IMR-90 (cell line): ENCODE measurements at regions not wholly inside any gene's neighbourhood (a gene's known extent, or its start where the extent isn't known, plus 50 kb on each side); places are given as distances from the start of the nearest gene placed in this dataset.

Source experiments
- ATAC-seq: fragments of 200-7000 bp; cut with Tn5 transposase; 2 replicates; pipeline ENCODE4 v1.9.1; 2020; ENCODE audit warnings: low read depth, mild to moderate bottlenecking, moderate library complexity
- BruUV-seq: library from RNA; stranded (reverse); fragments of 400-500 nt; replicated peaks from 2 replicates; lab custom pipeline; 2021; lab: Mats Ljungman, UMichigan
- CTCF ChIA-PET: fragments of 300-600 bp; formaldehyde crosslinking; extraction: SDS; loops from one replicate; lab custom pipeline; 2021; ENCODE audit warnings: antibody characterized with exemption; lab: Yijun Ruan, JAX
- POLR2A ChIA-PET: fragments of 300-600 bp; sonication (Branson Sonifier 250); formaldehyde crosslinking; loops from one replicate; lab custom pipeline; 2022; ENCODE audit warnings: antibody characterized with exemption; ENCODE audit not compliant: unreplicated experiment; lab: Charles Lee
- DNase-seq: peaks from one replicate; pipeline ENCODE4 v3.0.0; 2013
- H2AFZ ChIP-seq: replicated peaks from 2 replicates; pipeline ENCODE3; 2013; ENCODE audit warnings: low read length, mild to moderate bottlenecking; ENCODE audit not compliant: poor library complexity
- H2AK5ac ChIP-seq: 2 replicates; pipeline ENCODE4 v1.6.1; 2013; ENCODE audit warnings: low read depth, low read length, inconsistent platforms
- H2AK9ac ChIP-seq: replicated peaks from 2 replicates; pipeline ENCODE3; 2013; ENCODE audit warnings: mild to moderate bottlenecking, low read depth, low read length, moderate library complexity; ENCODE audit not compliant: poor library complexity
- H2BK120ac ChIP-seq: 2 replicates; pipeline ENCODE4 v1.6.1; 2013; ENCODE audit warnings: low read depth, low read length, inconsistent platforms
- H2BK15ac ChIP-seq: 3 replicates; pipeline ENCODE4 v1.6.1; 2013; ENCODE audit warnings: low read depth, low read length, inconsistent platforms
- H2BK20ac ChIP-seq: 2 replicates; pipeline ENCODE4 v1.6.1; 2013; ENCODE audit warnings: low read depth, mild to moderate bottlenecking, inconsistent platforms, low read length, moderate library complexity
- H2BK5ac ChIP-seq: 2 replicates; pipeline ENCODE4 v1.6.1; 2013; ENCODE audit warnings: mild to moderate bottlenecking, low read depth, low read length, inconsistent platforms; ENCODE audit not compliant: poor library complexity, severe bottlenecking
- H3K14ac ChIP-seq: replicated peaks from 2 replicates; pipeline ENCODE4 v1.6.1; 2013; ENCODE audit warnings: low read depth, low read length, inconsistent platforms
- H3K18ac ChIP-seq: 2 replicates; pipeline ENCODE4 v1.6.1; 2013; ENCODE audit warnings: low read depth, low read length, control low read depth
- H3K23ac ChIP-seq: 2 replicates; pipeline ENCODE4 v1.6.1; 2013; ENCODE audit warnings: low read depth, low read length, inconsistent platforms
- H3K27ac ChIP-seq: 2 replicates; pipeline ENCODE4 v1.5.1; 2013; ENCODE audit warnings: mild to moderate bottlenecking, control low read depth, low read length; ENCODE audit not compliant: insufficient read depth
- H3K27me3 ChIP-seq: 2 replicates; pipeline ENCODE4 v1.6.1; 2013; ENCODE audit warnings: low read length; ENCODE audit not compliant: control insufficient read depth, insufficient read depth
- H3K36me3 ChIP-seq: 2 replicates; pipeline ENCODE4 v1.6.1; 2013; ENCODE audit warnings: low read length, mixed read lengths; ENCODE audit not compliant: control insufficient read depth, insufficient read depth
- H3K4ac ChIP-seq: 2 replicates; pipeline ENCODE4 v1.6.1; 2013; ENCODE audit warnings: low read depth, low read length, inconsistent platforms
- H3K4me1 ChIP-seq: 2 replicates; pipeline ENCODE4 v1.6.1; 2013; ENCODE audit warnings: low read length, mixed read lengths; ENCODE audit not compliant: control insufficient read depth, insufficient read depth
- H3K4me2 ChIP-seq: 2 replicates; pipeline ENCODE4 v1.6.1; 2013; ENCODE audit warnings: low read depth, mild to moderate bottlenecking, control low read depth, low read length, moderate library complexity
- H3K4me3 ChIP-seq: 2 replicates; pipeline ENCODE4 v1.5.1; 2013; ENCODE audit warnings: low read depth, mild to moderate bottlenecking, control low read depth, low read length, moderate library complexity; ENCODE audit not compliant: insufficient read depth
- H3K56ac ChIP-seq: 2 replicates; pipeline ENCODE4 v1.6.1; 2013; ENCODE audit warnings: low read length, inconsistent platforms; ENCODE audit not compliant: insufficient read depth; ENCODE audit errors: extremely low read depth
- H3K79me1 ChIP-seq, 2 experiments: 2 replicates each; pipeline ENCODE4 v1.6.1; 2013; ENCODE audit warnings: low read length in 2 of 2, inconsistent platforms in 1 of 2, low read depth in 1 of 2
- H3K9ac ChIP-seq: 2 replicates; pipeline ENCODE4 v1.6.1; 2013; ENCODE audit warnings: low read depth, low read length, control low read depth
- H3K9me1 ChIP-seq: 2 replicates; pipeline ENCODE4 v1.6.1; 2013; ENCODE audit warnings: low read length, inconsistent platforms; ENCODE audit not compliant: insufficient read depth
- H3K9me3 ChIP-seq: 2 replicates; pipeline ENCODE4 v1.6.1; 2013; ENCODE audit warnings: low read length; ENCODE audit not compliant: control insufficient read depth, insufficient read depth
- H4K20me1 ChIP-seq: 2 replicates; pipeline ENCODE4 v1.6.1; 2013; ENCODE audit warnings: low read length, inconsistent platforms; ENCODE audit not compliant: insufficient read depth
- H4K5ac ChIP-seq: 2 replicates; pipeline ENCODE4 v1.6.1; 2013; ENCODE audit warnings: mild to moderate bottlenecking, low read depth, low read length, control low read depth
- H4K8ac ChIP-seq, 2 experiments: 2 replicates each; pipeline ENCODE4 v1.6.1; 2013; ENCODE audit warnings: low read depth in 2 of 2, low read length in 2 of 2, control low read depth in 1 of 2, inconsistent platforms in 1 of 2
- H4K91ac ChIP-seq: 2 replicates; pipeline ENCODE4 v1.6.1; 2013; ENCODE audit warnings: low read depth, low read length, inconsistent platforms; ENCODE audit not compliant: insufficient read depth
- CHD1 ChIP-seq: IDR thresholded peaks from 2 replicates; pipeline ENCODE4 v1.6.1; 2012; ENCODE audit warnings: low read depth, low read length, improper control_type of control experiment
- FOS ChIP-seq: fragments of 150-350 bp; IDR thresholded peaks from 2 replicates; pipeline ENCODE4 v1.6.1; 2016; ENCODE audit warnings: low read depth, low read length
- MAFK ChIP-seq: IDR thresholded peaks from 2 replicates; pipeline ENCODE4 v1.6.1; 2012; ENCODE audit warnings: low read depth, low read length, improper control_type of control experiment
- MXI1 ChIP-seq: IDR thresholded peaks from 2 replicates; pipeline ENCODE4 v1.6.1; 2012; ENCODE audit warnings: low read depth, mild to moderate bottlenecking, low read length, moderate library complexity, borderline replicate concordance
- POLR2A ChIP-seq: IDR thresholded peaks from 2 replicates; pipeline ENCODE4 v1.6.1; 2012; ENCODE audit warnings: mild to moderate bottlenecking, low read depth, low read length
- RAD21 ChIP-seq: IDR thresholded peaks from 2 replicates; pipeline ENCODE4 v1.6.1; 2012; ENCODE audit warnings: low read length, improper control_type of control experiment
- RFX5 ChIP-seq: IDR thresholded peaks from 2 replicates; pipeline ENCODE4 v1.8.0; 2012; ENCODE audit warnings: low read depth, mild to moderate bottlenecking, low read length, moderate library complexity
- SMC3 ChIP-seq: fragments of 150-350 bp; IDR thresholded peaks from 2 replicates; pipeline ENCODE4 v1.6.1; 2016; ENCODE audit warnings: low read depth, mild to moderate bottlenecking, antibody characterized with exemption, low read length, moderate library complexity
- WGBS, 2 experiments: methylation state at CpG; one replicate each; pipeline versions ENCODE4 v1.1.5 to v1.1.7; 2013; ENCODE audit warnings: missing lambda C conversion rate in 2 of 2; ENCODE audit not compliant: insufficient read length in 1 of 2; ENCODE audit errors: extremely low coverage in 2 of 2; 5-methylcytosine and 5-hydroxymethylcytosine counted together
- dilution Hi-C: fragments of 300-500 bp; cut with HindIII; formaldehyde crosslinking; loops from one replicate; pipeline ENCODE4 v1.14.3; 2018; ENCODE audit warnings: low sequenced_read_pairs; ENCODE audit not compliant: unreplicated experiment
- in situ Hi-C: fragments of 300-500 bp; cut with MboI; formaldehyde crosslinking; loops from 3 replicates; pipeline ENCODE4 v1.14.3; 2019; ENCODE audit warnings: low sequenced_read_pairs, inconsistent platforms, mixed read lengths
- intact Hi-C: fragments of 100-400 bp; cut with micrococcal nuclease; formaldehyde crosslinking; loops from 2 replicates; pipeline ENCODE4 v1.10.0; 2022
- TF ChIP-seq, protein P1 (sequence below): fragments of 150-350 bp; IDR thresholded peaks from 2 replicates; pipeline ENCODE4 v1.6.1; 2017; ENCODE audit warnings: mild to moderate bottlenecking, antibody characterized with exemption, low read length, low read depth

DNA sequence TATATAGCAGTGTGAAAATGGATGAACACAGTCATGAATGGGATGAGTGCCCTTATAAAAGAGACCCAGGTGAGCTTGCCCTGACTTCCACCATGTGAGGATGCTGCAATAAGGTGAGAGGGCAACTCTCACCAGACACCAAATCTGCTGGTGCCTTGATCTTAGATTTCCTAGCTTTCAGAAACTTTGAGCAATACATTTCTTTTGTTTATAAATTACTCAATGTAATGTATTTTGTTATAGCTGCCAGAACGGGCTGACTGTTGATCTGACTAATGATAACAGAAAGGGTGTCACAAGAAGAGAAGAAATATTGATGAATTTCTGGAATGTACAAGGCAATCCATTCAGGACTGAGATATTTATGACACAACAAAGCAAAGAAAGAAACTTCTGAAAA, 180.5 kb downstream of the MCHR2 start:
- H2BK120ac ChIP-seq = no peak overlapping the region
- no peak overlapping the region for H3K23ac ChIP-seq
- dilution Hi-C loops (no loop called here), intact Hi-C loops (no loop called here), in situ Hi-C loops (no loop called here)
- H3K9ac ChIP-seq = no peak overlapping the region
- H3K79me1 ChIP-seq = no peaks in the 10 kb centered on the region
- no peak overlapping the region for H3K4me2 ChIP-seq
- no peak overlapping the region for H3K18ac ChIP-seq
- H3K9me3 ChIP-seq = no peaks in the 10 kb centered on the region
- DNase-seq (no peak), ATAC-seq (no peak)
- ChIA-PET CTCF (no interaction called here), POLR2A (no interaction called here)
- H3K27me3 ChIP-seq = peaks cover 4% of the 10 kb centered on the region
- H2AFZ ChIP-seq = no peak overlapping the region
- no peak overlapping the region for H4K8ac ChIP-seq
- H2BK20ac ChIP-seq = no peak overlapping the region
- H2AK9ac ChIP-seq = no peak overlapping the region
- H3K9me1 ChIP-seq = no peaks in the 10 kb centered on the region
- no peaks in the 10 kb centered on the region for H4K20me1 ChIP-seq
- no peaks in the 10 kb centered on the region for H3K36me3 ChIP-seq
- no peak overlapping the region for H3K14ac ChIP-seq
- H2BK15ac ChIP-seq = no peak overlapping the region
- TF ChIP-seq FOS (no peak), CHD1 (no peak), SMC3 (no peak), RFX5 (no peak), MAFK (no peak), POLR2A (no peak), MXI1 (no peak), RAD21 (no peak)
- TF ChIP-seq, protein P1, sequence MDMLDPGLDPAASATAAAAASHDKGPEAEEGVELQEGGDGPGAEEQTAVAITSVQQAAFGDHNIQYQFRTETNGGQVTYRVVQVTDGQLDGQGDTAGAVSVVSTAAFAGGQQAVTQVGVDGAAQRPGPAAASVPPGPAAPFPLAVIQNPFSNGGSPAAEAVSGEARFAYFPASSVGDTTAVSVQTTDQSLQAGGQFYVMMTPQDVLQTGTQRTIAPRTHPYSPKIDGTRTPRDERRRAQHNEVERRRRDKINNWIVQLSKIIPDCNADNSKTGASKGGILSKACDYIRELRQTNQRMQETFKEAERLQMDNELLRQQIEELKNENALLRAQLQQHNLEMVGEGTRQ = no peak
- no peaks in the 10 kb centered on the region for H3K4me1 ChIP-seq
- no peak overlapping the region for H2AK5ac ChIP-seq
- H3K4ac ChIP-seq = no peak overlapping the region
- no TSS peak for BruUV-seq
- no peak overlapping the region for H3K4me3 ChIP-seq
- H4K91ac ChIP-seq = no peak overlapping the region
- H3K56ac ChIP-seq = no peak overlapping the region
- no peak overlapping the region for H3K27ac ChIP-seq
- no peak overlapping the region for H2BK5ac ChIP-seq
- H4K5ac ChIP-seq = no peak overlapping the region
- no CpG with 5 or more reads among the region's 1 CpG for WGBS, 2 experiments
